ENCODE measurements at regions not wholly inside any gene's neighbourhood (a gene's known extent, or its start where the extent isn't known, plus 50 kb on each side); places are given as distances from the start of the nearest gene placed in this dataset.

DNA sequence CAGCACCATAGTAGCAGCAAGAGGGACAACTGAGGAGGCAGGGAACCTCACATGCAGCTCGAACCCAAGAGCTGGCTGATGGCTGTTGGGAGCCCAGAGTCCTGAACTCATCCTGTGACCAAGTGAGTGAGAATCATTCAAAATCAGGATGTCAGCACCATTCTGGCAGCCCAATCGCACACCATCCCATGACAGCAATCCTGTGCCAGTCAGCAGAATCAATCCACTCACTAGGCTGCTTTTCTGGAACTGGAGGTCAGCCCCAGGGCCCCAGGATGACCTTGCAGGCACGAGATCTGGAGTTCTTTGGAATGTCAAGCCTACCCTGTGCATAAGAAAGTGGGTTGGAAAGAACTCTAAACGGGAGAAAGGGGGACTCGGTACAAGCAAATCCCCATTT, 67.8 kb upstream of the TAF11L2 start:
- FAIRE-seq: no peak
- WGBS, 2 donors: 44 to 52% methylated on average over 5 of the region's 5 CpGs
- Histone ChIP-seq H3K27me3 (no peaks in the 10 kb centered on the region), H3K9me3 (no peaks in the 10 kb centered on the region), H3K36me3 (no peaks in the 10 kb centered on the region), H3K4me1 (no peaks in the 10 kb centered on the region), H3K4me3 (no peak overlapping the region), H3K27ac (no peak overlapping the region)
- intact Hi-C loops (cut with DNase I): no loop called here
- no peak for ATAC-seq
- DNase-seq: no peak
- TF ChIP-seq, protein P1, sequence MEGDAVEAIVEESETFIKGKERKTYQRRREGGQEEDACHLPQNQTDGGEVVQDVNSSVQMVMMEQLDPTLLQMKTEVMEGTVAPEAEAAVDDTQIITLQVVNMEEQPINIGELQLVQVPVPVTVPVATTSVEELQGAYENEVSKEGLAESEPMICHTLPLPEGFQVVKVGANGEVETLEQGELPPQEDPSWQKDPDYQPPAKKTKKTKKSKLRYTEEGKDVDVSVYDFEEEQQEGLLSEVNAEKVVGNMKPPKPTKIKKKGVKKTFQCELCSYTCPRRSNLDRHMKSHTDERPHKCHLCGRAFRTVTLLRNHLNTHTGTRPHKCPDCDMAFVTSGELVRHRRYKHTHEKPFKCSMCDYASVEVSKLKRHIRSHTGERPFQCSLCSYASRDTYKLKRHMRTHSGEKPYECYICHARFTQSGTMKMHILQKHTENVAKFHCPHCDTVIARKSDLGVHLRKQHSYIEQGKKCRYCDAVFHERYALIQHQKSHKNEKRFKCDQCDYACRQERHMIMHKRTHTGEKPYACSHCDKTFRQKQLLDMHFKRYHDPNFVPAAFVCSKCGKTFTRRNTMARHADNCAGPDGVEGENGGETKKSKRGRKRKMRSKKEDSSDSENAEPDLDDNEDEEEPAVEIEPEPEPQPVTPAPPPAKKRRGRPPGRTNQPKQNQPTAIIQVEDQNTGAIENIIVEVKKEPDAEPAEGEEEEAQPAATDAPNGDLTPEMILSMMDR (IDR thresholded peaks at IDR 0.05): no peak

DNA sequence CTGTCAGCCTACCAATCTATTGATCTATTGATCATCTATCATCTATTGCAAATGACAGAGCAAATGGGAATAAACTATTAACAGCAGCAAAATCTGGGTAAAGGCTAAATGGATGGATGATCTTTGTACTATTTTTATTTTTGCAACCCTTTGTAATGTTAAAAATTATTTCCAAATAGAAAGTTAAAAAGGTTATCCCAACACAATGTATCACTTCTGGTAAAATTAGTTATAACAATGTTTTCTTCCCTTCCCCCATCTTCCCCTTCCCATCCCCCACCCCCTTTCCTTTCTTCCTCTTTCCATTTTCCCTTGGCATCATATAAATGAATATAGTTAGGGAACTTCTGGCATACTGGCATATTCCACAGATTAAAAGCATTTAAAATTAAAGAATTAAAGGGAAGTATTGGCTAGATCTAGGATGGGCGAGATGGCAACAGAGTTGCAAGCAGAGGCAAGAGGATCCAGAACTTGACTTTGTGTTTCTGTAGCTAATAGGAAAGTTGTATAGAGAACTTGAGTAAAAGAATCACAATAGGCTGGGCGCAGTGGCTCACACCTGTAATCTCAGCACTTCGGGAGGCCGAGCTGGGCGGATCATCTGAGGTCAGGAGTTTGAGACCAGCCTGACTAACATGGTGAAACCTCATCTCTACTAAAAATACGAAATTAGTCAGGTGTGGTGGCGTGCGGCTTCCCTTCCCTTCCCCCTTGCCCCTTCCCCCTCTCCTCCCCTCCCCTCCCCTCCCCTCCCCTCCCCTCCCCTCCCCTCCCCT, 66.6 kb upstream of the TAF11L2 start:
- TF ChIP-seq, protein P1 (IDR thresholded peaks at IDR 0.05): no peak
- no peak overlapping the region for H3K27ac ChIP-seq
- H3K27me3 ChIP-seq: no peaks in the 10 kb centered on the region
- no peaks in the 10 kb centered on the region for H3K9me3 ChIP-seq
- FAIRE-seq (no peak), ATAC-seq (no peak), DNase-seq (no peak)
- intact Hi-C loops (cut with DNase I): no loop called here
- 70 to 74% methylated on average over 8 of the region's 8 CpGs for WGBS, 2 donors
- H3K4me1 ChIP-seq: no peaks in the 10 kb centered on the region
- no peaks in the 10 kb centered on the region for H3K36me3 ChIP-seq
- no peak overlapping the region for H3K4me3 ChIP-seq

DNA sequence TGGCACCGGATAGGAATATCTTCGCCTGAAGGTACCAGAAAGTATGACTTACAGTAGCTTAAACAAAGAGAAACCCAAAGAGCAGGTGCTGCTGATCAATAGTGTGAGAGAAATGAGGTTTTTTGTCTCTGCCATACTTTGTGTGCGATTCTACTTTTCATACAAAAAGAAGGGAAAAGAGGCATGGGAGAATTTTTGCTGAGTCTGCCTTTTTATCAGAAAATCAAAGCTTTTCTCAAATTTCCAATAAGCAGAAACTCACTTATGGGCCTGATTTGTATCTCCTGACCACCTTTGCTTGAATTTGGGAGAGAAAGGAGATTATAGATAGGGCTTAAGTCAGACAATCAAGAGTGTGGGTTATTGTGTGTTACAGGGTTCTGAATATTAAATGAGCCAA, 65.5 kb upstream of the TAF11L2 start:
- FAIRE-seq (no peak), DNase-seq (no peak), ATAC-seq (no peak)
- H3K4me3 ChIP-seq: no peak overlapping the region
- TF ChIP-seq, protein P1 (IDR thresholded peaks at IDR 0.05): no peak
- H3K27me3 ChIP-seq: peaks cover 0 to 3% (median 0%) of the 10 kb centered on the region in 4 donors
- H3K9me3 ChIP-seq: no peaks in the 10 kb centered on the region
- WGBS, 2 donors: 67 to 74% methylated on average over 3 of the region's 3 CpGs
- H3K4me1 ChIP-seq: no peaks in the 10 kb centered on the region
- H3K27ac ChIP-seq: no peak overlapping the region
- no peaks in the 10 kb centered on the region for H3K36me3 ChIP-seq
- intact Hi-C loops (cut with DNase I): no loop called here

DNA sequence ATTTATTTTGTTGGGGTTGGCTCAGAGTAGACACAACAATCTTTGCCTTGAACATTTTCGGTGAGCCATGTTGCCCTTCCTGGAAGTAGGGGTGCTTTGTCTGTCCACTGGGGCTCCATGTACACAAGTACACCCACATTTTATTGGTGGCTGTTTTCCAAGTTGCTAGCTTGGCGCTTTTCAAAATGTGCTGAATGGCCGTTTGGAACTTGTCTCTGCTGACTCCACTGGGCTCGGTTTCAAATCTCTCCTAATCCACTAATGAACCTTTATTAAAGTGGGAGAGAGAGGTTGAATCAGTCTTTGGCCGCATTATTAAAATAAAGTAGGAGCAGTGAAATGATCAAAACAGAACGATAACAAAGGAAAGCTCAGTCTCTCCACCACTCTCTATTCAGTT, 64.6 kb upstream of the TAF11L2 start:
- Histone ChIP-seq H3K9me3 (no peaks in the 10 kb centered on the region), H3K27me3 (peaks cover 0 to 3% (median 0%) of the 10 kb centered on the region in 4 donors), H3K4me3 (no peak overlapping the region), H3K36me3 (no peaks in the 10 kb centered on the region), H3K4me1 (no peaks in the 10 kb centered on the region), H3K27ac (no peak overlapping the region)
- TF ChIP-seq, protein P1 (IDR thresholded peaks at IDR 0.05): no peak
- WGBS, 2 donors: 50 to 68% methylated on average over 6 of the region's 6 CpGs
- FAIRE-seq: no peak
- DNase-seq: no peak
- no peak for ATAC-seq
- intact Hi-C loops (cut with DNase I): no loop called here

DNA sequence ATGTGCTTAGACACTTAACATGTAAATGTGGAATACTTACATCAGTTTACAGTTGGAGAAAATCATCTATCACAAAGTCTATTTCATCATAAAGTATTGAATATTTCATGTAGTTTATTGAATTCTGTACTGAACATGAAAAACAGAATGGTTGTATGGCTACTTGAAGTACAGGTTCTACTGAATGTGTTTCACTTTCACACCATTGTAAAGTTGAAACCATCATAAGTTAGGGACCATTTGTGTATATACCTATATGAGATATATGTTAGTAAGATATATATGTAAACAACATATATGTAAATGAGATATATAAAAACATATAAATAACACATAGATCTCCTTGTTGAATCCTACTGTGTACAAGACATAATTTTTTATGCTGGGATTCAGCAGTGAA, 63.0 kb upstream of the TAF11L2 start:
- Histone ChIP-seq H3K27me3 (peaks cover 0 to 3% (median 0%) of the 10 kb centered on the region in 4 donors), H3K4me3 (no peak overlapping the region), H3K27ac (no peak overlapping the region), H3K9me3 (no peaks in the 10 kb centered on the region), H3K4me1 (no peaks in the 10 kb centered on the region), H3K36me3 (no peaks in the 10 kb centered on the region)
- no peak for DNase-seq
- TF ChIP-seq, protein P1 (IDR thresholded peaks at IDR 0.05): no peak
- no peak for FAIRE-seq
- no peak for ATAC-seq
- intact Hi-C loops (cut with DNase I): no loop called here

Measured in pancreas (tissue), 10 donors.